NCI-H1092 treated with DMSO at 0.1 percent for 48 hours (cell line): ENCODE measurements at regions not wholly inside any gene's neighbourhood (a gene's known extent, or its start where the extent isn't known, plus 50 kb on each side); places are given as distances from the start of the nearest gene placed in this dataset.
"Not testable (repeated sequence)": the region's sequence is repeated elsewhere in the genome, so short reads cannot be mapped to it uniquely, and the experiment has no call there.

ENCODE experiments used
- DNase-seq: peaks from one replicate; lab custom pipeline; 2025; lab: John Stamatoyannopoulos, UW

- not testable (repeated sequence) for DNase-seq
Measured at GRCh38 chr3:162411556-162411955, 914.9 kb downstream of the OTOL1 start.

- no peak for DNase-seq
Measured at GRCh38 chr3:162421721-162422120, 925.1 kb downstream of the OTOL1 start.

- DNase-seq, result no peak
Measured at GRCh38 chr3:162428192-162428591, 931.6 kb downstream of the OTOL1 start.

GRCh38 chr3:162435750-162436149 lies 939.1 kb downstream of the OTOL1 start:
- DNase-seq, result no peak

GRCh38 chr3:162436826-162437225 lies 940.2 kb downstream of the OTOL1 start:
- DNase-seq, result no peak

- DNase-seq, result no peak
Measured at GRCh38 chr3:162437480-162437879, 940.9 kb downstream of the OTOL1 start.

- no peak for DNase-seq
Measured at GRCh38 chr3:162441716-162442115, 945.1 kb downstream of the OTOL1 start.

- DNase-seq, result peak; percentile 10
Measured at GRCh38 chr3:162443376-162443775, 946.8 kb downstream of the OTOL1 start.

- DNase-seq, result no peak
Measured at GRCh38 chr3:162468791-162469190, 972.2 kb downstream of the OTOL1 start.

GRCh38 chr3:162487138-162487537 lies 990.5 kb downstream of the OTOL1 start:
- DNase-seq, result no peak

- DNase-seq, result no peak
Measured at GRCh38 chr3:162489853-162490252, 993.2 kb downstream of the OTOL1 start.

- DNase-seq, result no peak
Measured at GRCh38 chr3:162491952-162492351, 995.3 kb downstream of the OTOL1 start.

GRCh38 chr3:162492446-162493081 lies 996.0 kb downstream of the OTOL1 start:
- DNase-seq, result no peak

GRCh38 chr3:162498626-162499025 lies 1002.0 kb downstream of the OTOL1 start:
- DNase-seq, result no peak

GRCh38 chr3:162507397-162507796 lies 1010.8 kb downstream of the OTOL1 start:
- no peak for DNase-seq

GRCh38 chr3:162512488-162512887 lies 1015.9 kb downstream of the OTOL1 start:
- no peak for DNase-seq

GRCh38 chr3:162517110-162517509 lies 1020.5 kb downstream of the OTOL1 start:
- DNase-seq, result no peak

GRCh38 chr3:162521669-162522068 lies 1025.1 kb downstream of the OTOL1 start:
- no peak for DNase-seq

- no peak for DNase-seq
Measured at GRCh38 chr3:162525066-162525742, 1028.6 kb downstream of the OTOL1 start.

- no peak for DNase-seq
Measured at GRCh38 chr3:162525771-162526170, 1029.2 kb downstream of the OTOL1 start.

- DNase-seq, result peak; percentile 33
Measured at GRCh38 chr3:162534431-162534830, 1037.8 kb downstream of the OTOL1 start.

- DNase-seq, result no peak
Measured at GRCh38 chr3:162538491-162538890, 1041.9 kb downstream of the OTOL1 start.

- no peak for DNase-seq
Measured at GRCh38 chr3:162538906-162539305, 1042.3 kb downstream of the OTOL1 start.

GRCh38 chr3:162540421-162540820 lies 1043.8 kb downstream of the OTOL1 start:
- no peak for DNase-seq
